Mesothelial cell of epicardium (in vitro differentiated cells): ENCODE measurements at regions not wholly inside any gene's neighbourhood (a gene's known extent, or its start where the extent isn't known, plus 50 kb on each side); places are given as distances from the start of the nearest gene placed in this dataset.

Source experiments
- DNase-seq, 2 experiments: peaks; one replicate each; pipeline ENCODE4 v3.0.0; 2021; ENCODE audit warnings: low spot score in 2 of 2; ENCODE audit not compliant: unreplicated experiment in 2 of 2
- H3K27ac Mint-ChIP-seq: 2 replicates; pipeline ENCODE4 v1.8.0; 2021; ENCODE audit warnings: mixed read lengths
- H3K27me3 Mint-ChIP-seq: 2 replicates; pipeline ENCODE4 v1.8.0; 2021; ENCODE audit warnings: low read depth, mixed read lengths
- H3K36me3 Mint-ChIP-seq: 2 replicates; pipeline ENCODE4 v1.8.0; 2021; ENCODE audit warnings: mixed read lengths
- H3K4me1 Mint-ChIP-seq: 2 replicates; pipeline ENCODE4 v1.8.0; 2021; ENCODE audit warnings: mixed read lengths
- H3K4me3 Mint-ChIP-seq: 2 replicates; pipeline ENCODE4 v1.8.0; 2021; ENCODE audit warnings: mild to moderate bottlenecking, moderate library complexity, mixed read lengths
- H3K9me3 Mint-ChIP-seq: 2 replicates; pipeline ENCODE4 v1.8.0; 2021; ENCODE audit warnings: mixed read lengths
- CTCF ChIP-seq: fragments of 200-600 bp; sonication (generic); IDR thresholded peaks from one replicate; pipeline ENCODE4 v1.5.0; 2021; ENCODE audit warnings: antibody characterized with exemption; ENCODE audit not compliant: unreplicated experiment

- TF ChIP-seq CTCF: no peak
- H3K27ac Mint-ChIP-seq: no peak overlapping the region
Observed at GRCh38 chr3:159726231-159726964, 262.2 kb upstream of the IL12A start.

DNA sequence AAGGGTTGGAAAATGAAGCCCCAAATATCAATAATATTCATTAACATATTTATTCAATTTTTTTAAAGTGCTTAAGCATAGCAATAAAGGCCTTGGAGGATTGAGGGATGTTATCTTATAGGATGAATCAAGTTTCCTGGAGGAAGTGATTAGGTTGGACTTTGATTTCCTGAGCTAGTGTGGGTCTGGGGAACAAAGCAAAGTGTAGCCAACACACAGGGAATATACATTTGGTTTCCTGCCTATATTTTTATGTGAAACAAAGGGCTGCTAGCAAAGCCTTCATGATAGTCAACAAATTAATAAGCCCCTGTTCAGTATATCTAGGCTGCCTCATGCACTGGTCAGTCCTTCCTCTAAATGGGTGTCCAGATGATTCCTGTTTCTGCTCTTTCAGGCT is 261.1 kb upstream of the IL12A start:
- Mint-ChIP-seq H3K4me3 (no peak overlapping the region), H3K27ac (no peak overlapping the region)

More at GRCh38 chr3:159726231-159726964, 262.2 kb upstream of the IL12A start:
- peaks cover 16% of the 10 kb centered on the region for H3K4me1 Mint-ChIP-seq
- H3K9me3 Mint-ChIP-seq: no peaks in the 10 kb centered on the region
- no peak for DNase-seq
- no peak overlapping the region for H3K4me3 Mint-ChIP-seq
- H3K36me3 Mint-ChIP-seq: no peaks in the 10 kb centered on the region
- H3K27me3 Mint-ChIP-seq: no peaks in the 10 kb centered on the region

GRCh38 chr3:159731254-159731653 is 257.4 kb upstream of the IL12A start:
- Mint-ChIP-seq H3K27ac (peak overlapping the region; percentile 86), H3K4me1 (peaks cover 42% of the 10 kb centered on the region), H3K4me3 (peak overlapping the region; percentile 3), H3K9me3 (no peaks in the 10 kb centered on the region), H3K27me3 (no peaks in the 10 kb centered on the region), H3K36me3 (no peaks in the 10 kb centered on the region)
- no peak for DNase-seq
- TF ChIP-seq CTCF: no peak

More for the DNA sequence above, 261.1 kb upstream of the IL12A start:
- DNase-seq: no peak
- no peak for TF ChIP-seq CTCF
- Mint-ChIP-seq H3K4me1 (peaks cover 23% of the 10 kb centered on the region), H3K9me3 (no peaks in the 10 kb centered on the region), H3K36me3 (no peaks in the 10 kb centered on the region), H3K27me3 (no peaks in the 10 kb centered on the region)

DNA sequence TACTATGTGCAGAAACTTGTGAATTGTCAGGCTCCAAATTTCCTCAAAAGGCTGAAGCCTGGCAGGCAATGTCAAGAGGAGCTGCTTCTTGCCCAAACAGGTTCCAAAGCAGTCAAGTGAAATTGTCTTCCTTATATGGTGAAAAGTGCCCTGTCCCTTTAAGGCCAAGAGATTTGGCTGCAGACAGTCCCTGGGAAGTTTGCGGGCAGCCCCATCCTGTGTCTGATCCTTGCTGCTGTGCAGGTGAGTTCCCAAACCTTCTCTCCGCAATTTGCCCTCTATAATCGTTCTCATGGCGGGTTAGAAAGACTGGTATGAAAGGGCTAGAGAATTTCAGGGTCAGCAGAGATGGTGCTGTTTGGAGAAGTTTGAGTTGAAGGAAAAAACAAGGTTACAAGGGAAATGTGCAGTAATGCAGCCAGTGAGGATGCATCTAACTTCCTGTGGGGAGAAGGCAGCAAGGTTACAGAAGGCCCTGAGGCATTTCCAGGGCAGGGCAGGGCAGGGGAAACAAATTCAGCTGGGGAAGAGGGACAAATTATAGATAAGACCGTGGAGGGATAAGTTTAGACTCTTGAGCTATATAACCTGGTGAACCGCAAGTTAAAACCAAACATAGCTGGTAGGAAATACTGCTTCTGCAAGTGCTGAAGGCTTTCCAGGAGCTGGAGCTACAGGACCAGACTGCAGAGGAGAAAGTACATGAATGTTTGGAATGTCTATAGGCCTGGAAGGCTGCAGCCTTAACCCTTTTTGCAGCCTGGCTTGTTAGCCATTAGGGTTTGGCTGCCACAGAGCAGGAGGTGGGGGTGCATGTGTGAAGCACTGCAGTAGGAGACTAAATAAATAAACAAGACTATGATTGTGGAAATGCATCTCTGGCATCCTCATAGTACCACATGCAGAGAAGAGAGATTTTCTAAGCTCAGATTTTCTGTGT is 256.2 kb upstream of the IL12A start:
- H3K27ac Mint-ChIP-seq: peak overlapping the region; percentile 86
- no peak for TF ChIP-seq CTCF
- no peak for DNase-seq
- H3K4me1 Mint-ChIP-seq: peaks cover 36% of the 10 kb centered on the region
- peak overlapping the region; percentile 69 for H3K4me3 Mint-ChIP-seq
- H3K27me3 Mint-ChIP-seq: no peaks in the 10 kb centered on the region
- H3K9me3 Mint-ChIP-seq: no peaks in the 10 kb centered on the region
- H3K36me3 Mint-ChIP-seq: peaks cover 5% of the 10 kb centered on the region

DNA sequence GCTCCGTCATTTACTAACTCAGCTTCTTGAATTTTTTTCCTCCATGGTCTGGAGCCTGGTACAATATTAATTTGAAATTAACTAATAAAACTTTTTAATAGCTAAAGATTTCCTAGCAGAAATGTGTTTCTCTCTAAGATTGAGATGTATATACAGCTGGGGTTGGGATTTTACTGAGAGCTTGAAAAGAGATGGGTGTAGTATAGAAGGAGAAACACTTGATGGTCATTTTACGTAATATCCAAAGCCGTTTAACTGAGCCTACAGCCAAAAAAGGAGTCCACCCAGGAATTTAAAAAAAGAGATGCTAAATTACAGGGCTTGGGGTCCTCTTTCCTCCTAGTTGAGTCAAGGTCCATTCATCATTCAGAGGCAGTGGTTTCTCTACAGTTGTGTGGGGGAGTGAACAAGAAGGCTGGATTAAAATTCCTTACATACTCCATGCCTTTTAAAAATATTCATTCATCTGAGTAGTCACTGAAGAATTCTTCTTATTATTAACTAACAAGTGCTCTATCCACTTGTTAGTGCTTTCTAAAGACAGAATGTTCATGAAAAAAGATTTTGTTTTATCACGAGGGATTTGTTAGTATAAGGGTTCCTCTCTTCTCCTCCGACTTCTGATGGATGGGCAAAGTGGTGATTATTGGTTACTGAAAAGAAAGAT is 255.3 kb upstream of the IL12A start:
- TF ChIP-seq CTCF: no peak
- Mint-ChIP-seq H3K27ac (peak overlapping the region; percentile 86), H3K27me3 (no peaks in the 10 kb centered on the region), H3K4me1 (peaks cover 39% of the 10 kb centered on the region), H3K9me3 (no peaks in the 10 kb centered on the region), H3K4me3 (peak overlapping the region; percentile 52), H3K36me3 (peaks cover 5% of the 10 kb centered on the region)
- no peak for DNase-seq
